Neural crest cell (in vitro differentiated cells): ENCODE measurements at regions not wholly inside any gene's neighbourhood (a gene's known extent, or its start where the extent isn't known, plus 50 kb on each side); places are given as distances from the start of the nearest gene placed in this dataset.

Experiments used
- DNase-seq: peaks from one replicate; pipeline ENCODE4 v3.0.0; 2021; ENCODE audit warnings: low read depth, mixed read lengths, low spot score
- H3K27ac Mint-ChIP-seq: one replicate; pipeline ENCODE4 v1.8.0; 2021; ENCODE audit warnings: mild to moderate bottlenecking, mixed read lengths; ENCODE audit not compliant: unreplicated experiment
- H3K27me3 Mint-ChIP-seq: 2 replicates; pipeline ENCODE4 v1.8.0; 2021; ENCODE audit warnings: low read depth, mild to moderate bottlenecking, mixed read lengths
- H3K36me3 Mint-ChIP-seq: 2 replicates; pipeline ENCODE4 v1.8.0; 2021; ENCODE audit warnings: low read depth, mild to moderate bottlenecking, mixed read lengths
- H3K4me1 Mint-ChIP-seq: 2 replicates; pipeline ENCODE4 v1.8.0; 2021; ENCODE audit warnings: mixed read lengths
- H3K4me3 Mint-ChIP-seq: one replicate; pipeline ENCODE4 v1.8.0; 2021; ENCODE audit warnings: mild to moderate bottlenecking, mixed read lengths
- H3K9me3 Mint-ChIP-seq: 2 replicates; pipeline ENCODE4 v1.8.0; 2021; ENCODE audit warnings: mixed read lengths
- CTCF ChIP-seq: fragments of 200-600 bp; sonication (generic); conservative IDR thresholded peaks from 2 replicates; pipeline ENCODE4 v1.5.0; 2021; ENCODE audit warnings: antibody characterized with exemption, mild to moderate bottlenecking

- Mint-ChIP-seq H3K9me3 (peaks cover 8% of the 10 kb centered on the region), H3K27ac (no peak overlapping the region), H3K4me3 (no peak overlapping the region), H3K36me3 (no peaks in the 10 kb centered on the region), H3K27me3 (no peaks in the 10 kb centered on the region), H3K4me1 (peaks cover 14% of the 10 kb centered on the region)
- no peak for TF ChIP-seq CTCF
- DNase-seq, result no peak
Measured at GRCh38 chr10:10788761-10789160, 228.9 kb upstream of the CELF2 start.

GRCh38 chr10:10791869-10792268 is 225.8 kb upstream of the CELF2 start:
- H3K27ac Mint-ChIP-seq, result no peak overlapping the region
- no peaks in the 10 kb centered on the region for H3K36me3 Mint-ChIP-seq
- no peaks in the 10 kb centered on the region for H3K27me3 Mint-ChIP-seq
- peaks cover 21% of the 10 kb centered on the region for H3K4me1 Mint-ChIP-seq
- H3K4me3 Mint-ChIP-seq, result no peak overlapping the region
- no peaks in the 10 kb centered on the region for H3K9me3 Mint-ChIP-seq
- no peak for TF ChIP-seq CTCF
- DNase-seq, result no peak

- H3K27me3 Mint-ChIP-seq, result no peaks in the 10 kb centered on the region
- no peaks in the 10 kb centered on the region for H3K36me3 Mint-ChIP-seq
- H3K27ac Mint-ChIP-seq, result peak overlapping the region; percentile 53
- H3K4me1 Mint-ChIP-seq, result peaks cover 29% of the 10 kb centered on the region
- H3K4me3 Mint-ChIP-seq, result no peak overlapping the region
- no peaks in the 10 kb centered on the region for H3K9me3 Mint-ChIP-seq
- no peak for TF ChIP-seq CTCF
- DNase-seq, result no peak
Measured at GRCh38 chr10:10792681-10793080, 225.0 kb upstream of the CELF2 start.

- Mint-ChIP-seq H3K4me3 (no peak overlapping the region), H3K4me1 (peaks cover 42% of the 10 kb centered on the region), H3K27ac (no peak overlapping the region), H3K9me3 (no peaks in the 10 kb centered on the region), H3K36me3 (no peaks in the 10 kb centered on the region), H3K27me3 (no peaks in the 10 kb centered on the region)
- no peak for TF ChIP-seq CTCF
- no peak for DNase-seq
Measured at GRCh38 chr10:10794046-10794445, 223.6 kb upstream of the CELF2 start.

GRCh38 chr10:10794791-10795191 is 222.9 kb upstream of the CELF2 start:
- no peak overlapping the region for H3K27ac Mint-ChIP-seq
- no peaks in the 10 kb centered on the region for H3K27me3 Mint-ChIP-seq
- H3K4me1 Mint-ChIP-seq, result peaks cover 45% of the 10 kb centered on the region
- no peaks in the 10 kb centered on the region for H3K9me3 Mint-ChIP-seq
- TF ChIP-seq CTCF, result no peak
- H3K36me3 Mint-ChIP-seq, result no peaks in the 10 kb centered on the region
- no peak overlapping the region for H3K4me3 Mint-ChIP-seq
- no peak for DNase-seq
